ENCODE measurements at regions not wholly inside any gene's neighbourhood (a gene's known extent, or its start where the extent isn't known, plus 50 kb on each side); places are given as distances from the start of the nearest gene placed in this dataset.

DNA sequence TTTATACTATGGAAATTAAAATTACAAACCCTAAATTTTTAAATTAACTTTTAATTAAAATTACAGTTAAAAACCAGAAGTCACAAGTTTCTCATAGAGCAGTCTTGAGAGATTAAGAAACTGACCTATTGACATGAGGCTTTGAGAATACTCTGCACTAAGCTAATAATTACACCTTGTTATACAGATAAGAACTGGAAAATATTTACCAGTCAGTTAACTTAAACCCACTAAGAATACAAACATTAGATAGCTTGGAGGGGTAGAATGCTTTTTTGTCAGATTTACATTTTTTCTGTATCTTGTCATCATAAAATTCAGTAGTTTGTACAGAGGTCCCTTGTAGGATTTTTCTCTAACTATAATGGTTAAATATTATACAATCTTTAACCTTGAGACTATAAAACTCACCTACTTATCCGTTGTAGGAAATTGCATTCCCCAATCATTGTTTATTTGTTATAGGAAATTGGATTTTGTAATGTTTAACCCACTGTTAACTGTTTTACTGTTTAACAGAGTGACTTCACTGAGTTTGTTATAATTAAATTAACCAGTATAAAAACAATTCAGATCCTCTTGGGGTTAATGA, 219.7 kb upstream of the PKDCC start:
- H3K4me3 ChIP-seq (ENCODE audit: low read depth, low read length), result no peak overlapping the region
- TF ChIP-seq, protein P1, sequence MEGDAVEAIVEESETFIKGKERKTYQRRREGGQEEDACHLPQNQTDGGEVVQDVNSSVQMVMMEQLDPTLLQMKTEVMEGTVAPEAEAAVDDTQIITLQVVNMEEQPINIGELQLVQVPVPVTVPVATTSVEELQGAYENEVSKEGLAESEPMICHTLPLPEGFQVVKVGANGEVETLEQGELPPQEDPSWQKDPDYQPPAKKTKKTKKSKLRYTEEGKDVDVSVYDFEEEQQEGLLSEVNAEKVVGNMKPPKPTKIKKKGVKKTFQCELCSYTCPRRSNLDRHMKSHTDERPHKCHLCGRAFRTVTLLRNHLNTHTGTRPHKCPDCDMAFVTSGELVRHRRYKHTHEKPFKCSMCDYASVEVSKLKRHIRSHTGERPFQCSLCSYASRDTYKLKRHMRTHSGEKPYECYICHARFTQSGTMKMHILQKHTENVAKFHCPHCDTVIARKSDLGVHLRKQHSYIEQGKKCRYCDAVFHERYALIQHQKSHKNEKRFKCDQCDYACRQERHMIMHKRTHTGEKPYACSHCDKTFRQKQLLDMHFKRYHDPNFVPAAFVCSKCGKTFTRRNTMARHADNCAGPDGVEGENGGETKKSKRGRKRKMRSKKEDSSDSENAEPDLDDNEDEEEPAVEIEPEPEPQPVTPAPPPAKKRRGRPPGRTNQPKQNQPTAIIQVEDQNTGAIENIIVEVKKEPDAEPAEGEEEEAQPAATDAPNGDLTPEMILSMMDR (IDR thresholded peaks at IDR 0.05; ENCODE audit: low read depth, low read length), result no peak

DNA sequence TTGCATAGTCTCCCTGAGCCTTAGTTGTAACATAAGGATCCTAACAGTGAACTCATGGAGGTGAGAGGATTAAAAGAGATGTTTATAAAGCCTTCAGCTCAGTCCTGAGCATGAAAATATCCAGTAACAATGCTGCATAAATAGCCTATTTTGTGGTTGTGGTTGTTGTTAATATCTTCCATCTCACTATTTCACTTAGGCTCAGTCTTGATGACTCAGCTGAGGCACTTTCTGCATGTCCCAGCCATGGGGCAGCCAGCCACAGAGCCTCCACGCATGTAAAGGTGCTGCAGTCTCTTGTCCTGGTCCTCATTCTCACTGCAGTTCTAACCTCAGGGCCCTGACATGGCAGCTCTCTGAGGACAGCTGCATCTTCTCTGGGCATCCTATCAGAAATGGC, 218.8 kb upstream of the PKDCC start:
- no peak for DNase-seq
- H3K36me3 ChIP-seq, result no peaks in the 10 kb centered on the region
- TF ChIP-seq, protein P1 (IDR thresholded peaks at IDR 0.05; ENCODE audit: low read depth, low read length), result no peak
- H3K4me3 ChIP-seq (ENCODE audit: low read depth, low read length), result no peak overlapping the region
- no peak overlapping the region for H3K27ac ChIP-seq
- no peaks in the 10 kb centered on the region for H3K27me3 ChIP-seq (ENCODE audit: insufficient read depth, low read depth, severe bottlenecking)
- no peaks in the 10 kb centered on the region for H3K9me3 ChIP-seq (ENCODE audit: severe bottlenecking)

More for the DNA sequence above, 219.7 kb upstream of the PKDCC start:
- no peaks in the 10 kb centered on the region for H3K36me3 ChIP-seq
- no peaks in the 10 kb centered on the region for H3K27me3 ChIP-seq (ENCODE audit: insufficient read depth, low read depth, severe bottlenecking)
- H3K9me3 ChIP-seq (ENCODE audit: severe bottlenecking), result no peaks in the 10 kb centered on the region
- DNase-seq, result no peak
- no peak overlapping the region for H3K27ac ChIP-seq

DNA sequence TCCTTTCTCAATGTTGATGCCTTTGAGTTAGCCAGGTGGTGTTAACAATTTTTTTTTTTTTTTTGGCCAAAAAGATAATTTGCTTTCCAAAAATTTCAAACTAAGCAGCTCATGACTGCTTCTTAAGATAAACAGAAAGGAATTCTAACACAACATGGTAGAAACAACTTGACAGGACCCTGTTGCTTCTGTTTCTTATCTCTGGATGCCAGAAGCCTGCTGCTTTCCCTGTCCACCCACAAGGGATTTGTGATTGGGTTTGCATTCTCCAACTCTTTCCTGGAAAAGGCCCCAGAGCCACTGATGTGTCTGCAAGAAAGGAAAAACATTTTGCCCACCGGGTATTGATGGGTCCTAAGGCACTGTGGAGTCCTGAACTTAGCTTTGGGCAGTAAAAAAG, 217.2 kb upstream of the PKDCC start:
- Histone ChIP-seq H3K4me3 (ENCODE audit: low read depth, low read length) (no peak overlapping the region), H3K36me3 (no peaks in the 10 kb centered on the region), H3K27me3 (ENCODE audit: insufficient read depth, low read depth, severe bottlenecking) (no peaks in the 10 kb centered on the region), H3K9me3 (ENCODE audit: severe bottlenecking) (no peaks in the 10 kb centered on the region), H3K27ac (no peak overlapping the region)
- TF ChIP-seq, protein P1 (IDR thresholded peaks at IDR 0.05; ENCODE audit: low read depth, low read length), result no peak
- no peak for DNase-seq

DNA sequence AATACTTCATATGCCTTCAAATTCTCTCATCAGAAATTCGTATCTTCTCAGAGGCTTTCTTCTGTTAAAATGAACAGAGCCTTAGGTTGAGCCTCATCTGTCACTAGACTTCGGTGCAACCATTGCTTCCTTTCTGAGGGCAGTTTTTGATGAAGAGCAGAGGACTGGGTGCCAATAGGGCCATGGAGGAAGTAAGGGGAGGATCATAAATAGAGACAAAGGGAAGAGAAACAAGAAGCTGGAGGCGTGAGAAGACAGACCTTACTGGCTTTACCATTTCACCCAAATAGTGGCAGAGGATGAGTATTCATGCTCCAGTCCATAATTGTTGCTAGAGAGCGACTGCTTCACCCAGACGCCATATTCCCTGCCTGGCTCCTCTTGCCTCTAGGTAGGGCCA, 215.6 kb upstream of the PKDCC start:
- H3K9me3 ChIP-seq (ENCODE audit: severe bottlenecking), result no peaks in the 10 kb centered on the region
- no peak overlapping the region for H3K27ac ChIP-seq
- H3K4me3 ChIP-seq (ENCODE audit: low read depth, low read length), result no peak overlapping the region
- TF ChIP-seq, protein P1 (IDR thresholded peaks at IDR 0.05; ENCODE audit: low read depth, low read length), result no peak
- H3K36me3 ChIP-seq, result no peaks in the 10 kb centered on the region
- no peaks in the 10 kb centered on the region for H3K27me3 ChIP-seq (ENCODE audit: insufficient read depth, low read depth, severe bottlenecking)
- DNase-seq, result no peak

DNA sequence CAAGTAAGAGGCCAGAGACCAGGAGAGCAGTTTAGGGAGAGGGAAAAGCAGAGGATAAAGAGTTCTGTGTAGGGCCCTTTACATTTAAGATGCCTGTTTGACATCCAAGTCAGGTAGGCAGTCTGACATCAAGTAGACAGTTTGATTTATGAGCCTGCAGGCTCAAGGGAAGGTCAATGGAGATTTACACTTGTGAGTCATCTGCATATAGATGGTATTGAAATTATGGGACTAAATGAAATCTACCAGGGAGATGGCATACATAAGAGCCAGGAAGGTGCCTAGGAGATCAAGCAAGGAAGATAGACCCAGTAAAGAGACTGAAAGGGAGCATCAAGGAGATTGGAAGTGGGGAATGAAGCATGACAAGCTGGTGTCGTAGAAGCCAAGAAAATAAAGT, 212.4 kb upstream of the PKDCC start:
- TF ChIP-seq, protein P1 (IDR thresholded peaks at IDR 0.05; ENCODE audit: low read depth, low read length), result no peak
- Histone ChIP-seq H3K4me3 (ENCODE audit: low read depth, low read length) (no peak overlapping the region), H3K27me3 (ENCODE audit: insufficient read depth, low read depth, severe bottlenecking) (no peaks in the 10 kb centered on the region), H3K27ac (no peak overlapping the region), H3K36me3 (no peaks in the 10 kb centered on the region), H3K9me3 (ENCODE audit: severe bottlenecking) (no peaks in the 10 kb centered on the region)
- DNase-seq, result no peak

DNA sequence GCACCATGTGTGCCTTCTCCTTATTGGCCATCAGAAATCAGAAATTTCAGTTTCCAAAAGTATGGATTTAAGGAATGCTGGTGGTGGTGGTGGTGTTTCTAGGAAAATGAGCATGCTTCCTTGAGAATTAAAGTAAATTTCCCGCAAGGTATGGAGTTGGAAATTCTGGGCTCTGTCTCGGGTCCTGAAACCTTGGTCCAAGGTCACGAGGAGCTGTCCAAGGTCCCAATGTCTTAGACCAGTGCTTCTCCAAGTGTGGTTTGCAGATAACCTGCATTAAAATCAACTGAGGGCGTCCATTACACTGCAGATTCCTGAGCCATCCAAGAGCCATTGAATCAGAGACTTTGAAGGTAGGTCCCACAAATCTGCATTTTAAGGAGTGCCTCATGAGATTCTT, 210.9 kb upstream of the PKDCC start:
- H3K27me3 ChIP-seq (ENCODE audit: insufficient read depth, low read depth, severe bottlenecking), result no peaks in the 10 kb centered on the region
- DNase-seq, result no peak
- TF ChIP-seq, protein P1 (IDR thresholded peaks at IDR 0.05; ENCODE audit: low read depth, low read length), result no peak

More for the DNA sequence above, 210.9 kb upstream of the PKDCC start:
- Histone ChIP-seq H3K27ac (no peak overlapping the region), H3K36me3 (no peaks in the 10 kb centered on the region), H3K4me3 (ENCODE audit: low read depth, low read length) (no peak overlapping the region), H3K9me3 (ENCODE audit: severe bottlenecking) (no peaks in the 10 kb centered on the region)
